ENCODE measurements at regions not wholly inside any gene's neighbourhood (a gene's known extent, or its start where the extent isn't known, plus 50 kb on each side); places are given as distances from the start of the nearest gene placed in this dataset.
"Not testable (repeated sequence)": the region's sequence is repeated elsewhere in the genome, so short reads cannot be mapped to it uniquely, and the experiment has no call there.

DNA sequence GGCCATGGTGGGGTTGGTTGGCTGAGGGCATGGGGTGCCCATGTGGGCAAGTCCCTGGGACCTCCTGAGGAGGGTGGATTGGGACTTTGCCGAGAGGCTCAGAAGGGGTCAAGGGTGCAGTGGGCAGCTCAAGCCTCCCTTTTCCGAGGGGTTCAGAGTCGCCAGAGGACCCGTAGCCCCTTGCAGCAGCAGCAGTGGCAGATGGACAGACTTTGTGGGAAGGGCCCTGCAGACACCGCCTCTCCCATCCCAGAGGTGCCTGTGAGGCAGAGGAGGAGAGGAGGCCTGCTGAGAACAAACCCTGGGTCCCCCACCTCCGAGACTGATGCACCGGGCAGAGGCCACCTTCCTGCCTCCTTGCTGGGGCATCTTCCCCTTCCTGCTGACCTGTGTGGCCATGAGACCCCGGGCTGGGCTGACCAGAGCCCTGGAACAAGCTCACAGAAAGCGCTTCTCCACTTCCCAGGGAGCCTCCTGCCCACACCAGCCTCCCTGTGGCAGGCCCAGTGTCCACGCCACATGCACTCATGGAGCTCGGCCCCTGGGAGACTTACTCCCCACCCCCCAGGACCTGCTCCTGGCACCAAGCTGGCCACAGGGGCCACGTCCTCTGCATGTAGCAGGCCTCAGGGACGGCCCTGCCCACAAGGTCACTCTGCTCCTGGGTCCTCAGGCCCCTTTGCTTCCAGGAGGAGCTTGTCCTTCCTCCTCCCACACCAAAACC is 116.8 kb downstream of the NPIPB11 start:
- TF ChIP-seq, protein P1, sequence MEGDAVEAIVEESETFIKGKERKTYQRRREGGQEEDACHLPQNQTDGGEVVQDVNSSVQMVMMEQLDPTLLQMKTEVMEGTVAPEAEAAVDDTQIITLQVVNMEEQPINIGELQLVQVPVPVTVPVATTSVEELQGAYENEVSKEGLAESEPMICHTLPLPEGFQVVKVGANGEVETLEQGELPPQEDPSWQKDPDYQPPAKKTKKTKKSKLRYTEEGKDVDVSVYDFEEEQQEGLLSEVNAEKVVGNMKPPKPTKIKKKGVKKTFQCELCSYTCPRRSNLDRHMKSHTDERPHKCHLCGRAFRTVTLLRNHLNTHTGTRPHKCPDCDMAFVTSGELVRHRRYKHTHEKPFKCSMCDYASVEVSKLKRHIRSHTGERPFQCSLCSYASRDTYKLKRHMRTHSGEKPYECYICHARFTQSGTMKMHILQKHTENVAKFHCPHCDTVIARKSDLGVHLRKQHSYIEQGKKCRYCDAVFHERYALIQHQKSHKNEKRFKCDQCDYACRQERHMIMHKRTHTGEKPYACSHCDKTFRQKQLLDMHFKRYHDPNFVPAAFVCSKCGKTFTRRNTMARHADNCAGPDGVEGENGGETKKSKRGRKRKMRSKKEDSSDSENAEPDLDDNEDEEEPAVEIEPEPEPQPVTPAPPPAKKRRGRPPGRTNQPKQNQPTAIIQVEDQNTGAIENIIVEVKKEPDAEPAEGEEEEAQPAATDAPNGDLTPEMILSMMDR (IDR thresholded peaks at IDR 0.05), result not testable (repeated sequence)
- TF ChIP-seq POLR2AphosphoS5 (IDR thresholded peaks at IDR 0.05), result not testable (repeated sequence)

Measured in suprapubic skin (tissue), 3 donors.